Left renal cortex interstitium (tissue), 4 donors: ENCODE measurements at regions not wholly inside any gene's neighbourhood (a gene's known extent, or its start where the extent isn't known, plus 50 kb on each side); places are given as distances from the start of the nearest gene placed in this dataset.

ENCODE experiments used
- DNase-seq, 4 donors: peaks; one replicate each; pipeline ENCODE4 v3.0.0-alpha.2; 2013; ENCODE audit warnings: low read depth in 4 of 4, low spot score in 2 of 4, missing footprints in 1 of 4

- DNase-seq = no peak
Observed at GRCh38 chr5:74250304-74251102, 390.0 kb downstream of the ENC1 start.

- no peak for DNase-seq
Observed at GRCh38 chr5:74248576-74248975, 392.0 kb downstream of the ENC1 start.

DNA sequence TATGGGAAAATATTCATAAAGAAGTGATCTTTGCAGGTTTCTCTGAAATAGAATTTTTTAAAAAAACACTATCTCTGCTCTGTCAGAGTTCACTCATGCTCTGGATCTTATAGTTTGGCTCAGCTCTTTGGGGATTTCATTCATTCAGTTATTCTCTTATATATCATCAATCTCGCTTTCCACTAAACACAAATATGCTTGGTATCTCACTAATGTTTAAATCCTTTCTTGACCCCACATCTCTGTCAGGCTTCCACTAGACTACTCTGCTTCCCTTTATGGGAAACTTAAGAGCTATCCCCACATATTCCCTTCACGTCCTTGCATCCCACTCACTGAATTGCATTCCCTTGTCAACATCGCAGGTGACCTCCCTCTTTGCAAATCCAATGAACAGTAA, 396.1 kb downstream of the ENC1 start:
- DNase-seq = no peak

DNA sequence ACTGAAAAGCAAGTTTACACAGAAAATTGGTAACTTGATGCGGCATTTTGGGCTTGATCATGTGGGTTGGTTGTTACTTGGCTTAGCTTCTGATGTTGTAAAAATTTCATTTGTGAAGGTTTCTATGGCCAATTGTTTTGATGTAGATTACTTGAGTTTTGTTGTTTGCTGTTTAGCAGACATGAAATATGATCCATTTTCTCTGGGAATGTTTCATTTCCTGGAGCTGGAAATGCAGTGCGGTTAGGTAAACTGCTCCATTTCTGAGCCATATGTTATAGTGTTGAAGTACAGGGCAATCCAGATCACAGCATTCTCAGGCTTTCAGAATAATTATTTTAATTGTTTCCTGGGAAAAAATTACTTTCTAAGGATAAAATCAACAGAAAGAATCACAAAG, 396.9 kb downstream of the ENC1 start:
- no peak for DNase-seq

- no peak for DNase-seq
Observed at GRCh38 chr5:74242516-74242915, 398.0 kb downstream of the ENC1 start.

DNA sequence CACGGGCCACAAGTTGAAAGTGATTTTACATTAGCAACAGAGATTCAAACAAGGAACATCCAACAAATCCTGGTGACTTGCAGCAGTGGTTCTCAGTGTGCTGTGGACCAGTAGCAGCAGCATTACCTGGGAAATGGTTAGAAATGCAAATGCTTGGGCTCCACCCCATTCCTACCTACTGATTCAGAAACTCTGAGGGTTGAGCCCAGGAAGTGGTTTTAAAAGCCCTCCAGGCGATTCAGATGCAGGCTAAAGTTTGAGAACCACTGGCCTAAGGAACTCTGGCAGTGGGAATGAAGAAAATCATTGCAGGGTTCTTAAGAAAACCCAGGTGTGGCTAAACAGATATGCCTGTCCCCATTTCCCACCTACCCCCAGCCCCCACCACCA, 398.8 kb downstream of the ENC1 start:
- no peak for DNase-seq

GRCh38 chr5:74240783-74241750, 399.5 kb downstream of the ENC1 start:
- DNase-seq = no peak

GRCh38 chr5:74239261-74239660, 401.3 kb downstream of the ENC1 start:
- no peak for DNase-seq

DNA sequence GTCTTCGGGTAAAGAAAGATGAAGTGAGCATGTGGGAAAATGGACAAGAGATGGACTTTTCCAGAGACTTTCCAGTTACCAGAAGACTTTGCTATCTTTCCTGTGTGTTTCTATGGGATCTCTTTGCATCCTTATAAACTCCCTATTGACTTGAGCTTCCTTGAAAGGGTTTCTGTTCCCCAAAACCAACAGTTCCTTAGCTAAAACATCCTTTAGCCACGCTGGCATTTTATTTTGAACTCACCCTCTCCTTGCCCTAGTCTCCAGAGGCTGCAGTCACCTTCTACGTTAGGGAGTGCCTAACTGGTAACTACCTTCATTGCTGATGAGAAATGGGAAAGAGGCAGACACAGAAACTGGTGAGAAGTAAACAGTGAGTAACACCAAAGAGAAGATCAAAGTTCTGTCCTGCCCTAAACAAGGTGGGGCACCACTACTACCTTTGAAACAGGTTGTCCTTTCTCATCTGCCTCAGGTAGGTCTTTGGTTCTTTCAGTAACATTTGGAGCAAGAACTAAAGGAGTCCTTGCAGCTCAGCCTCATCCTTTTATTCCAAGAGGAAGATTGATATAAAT, 402.9 kb downstream of the ENC1 start:
- no peak for DNase-seq

DNA sequence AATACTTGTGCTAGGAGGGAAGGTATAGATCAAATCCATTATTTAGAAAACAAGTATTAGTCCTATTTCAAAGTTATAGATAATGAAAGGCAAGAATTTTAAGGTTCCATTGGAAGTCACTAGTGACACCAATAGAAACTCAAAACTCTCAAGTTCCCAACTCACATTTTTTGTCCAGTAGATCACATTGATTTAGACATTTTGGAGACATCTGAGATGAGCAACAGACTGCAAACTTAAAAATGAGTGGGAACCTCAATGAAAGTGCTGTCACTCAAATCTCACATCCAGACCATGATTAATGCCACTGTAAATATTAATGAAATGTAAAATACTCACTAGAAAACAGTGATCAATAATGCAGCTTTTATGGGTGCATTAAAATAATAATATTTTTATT, 405.0 kb downstream of the ENC1 start:
- DNase-seq = no peak

DNA sequence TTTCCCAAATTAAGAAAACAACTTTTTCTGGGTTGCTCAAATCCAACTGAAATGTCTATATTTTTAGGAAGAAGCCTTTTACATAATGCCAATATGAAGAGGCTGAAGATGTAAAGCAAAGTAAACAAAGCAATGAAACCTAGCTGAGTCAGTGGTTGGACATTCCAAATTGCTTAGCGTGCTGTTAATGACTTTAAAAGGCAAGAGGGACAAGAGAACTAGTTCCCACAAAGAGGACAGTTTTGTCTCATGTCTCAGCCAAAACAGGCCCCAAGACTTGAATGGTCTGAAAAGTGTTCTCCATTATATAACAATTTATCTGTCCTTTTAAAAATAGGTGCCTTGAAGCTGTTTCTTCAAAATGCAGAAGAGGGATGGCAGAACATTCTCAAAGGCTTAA, 407.0 kb downstream of the ENC1 start:
- DNase-seq = no peak

- no peak for DNase-seq
Observed at GRCh38 chr5:74233091-74233490, 407.4 kb downstream of the ENC1 start.

DNA sequence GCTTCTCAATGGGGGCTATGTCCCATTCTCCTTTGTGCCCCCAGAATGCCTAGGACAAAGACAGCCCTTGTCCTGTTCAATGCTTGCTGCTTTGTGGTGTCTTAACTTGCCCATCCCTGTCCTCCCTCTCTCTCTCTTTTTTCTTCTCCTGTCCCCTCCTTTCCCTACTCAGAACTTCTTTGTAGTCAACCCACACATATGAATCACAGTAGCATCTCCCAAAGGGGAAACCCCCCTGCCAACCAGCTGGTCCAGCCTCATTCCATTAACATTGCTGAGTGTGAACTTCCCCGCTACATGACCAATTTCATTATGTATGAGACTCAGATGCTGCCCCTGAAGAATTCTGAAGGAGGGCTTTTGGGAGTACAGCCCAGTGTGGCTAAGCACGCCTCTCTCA, 408.3 kb downstream of the ENC1 start:
- no peak for DNase-seq

- DNase-seq = no peak
Observed at GRCh38 chr5:74231697-74232096, 408.8 kb downstream of the ENC1 start.

- DNase-seq = no peak
Observed at GRCh38 chr5:74226716-74227485, 413.6 kb downstream of the ENC1 start.

- no peak for DNase-seq
Observed at GRCh38 chr5:74225587-74225986, 414.9 kb downstream of the ENC1 start.

GRCh38 chr5:74224331-74224730, 416.2 kb downstream of the ENC1 start:
- no peak for DNase-seq

- DNase-seq = no peak
Observed at GRCh38 chr5:74222806-74223205, 417.7 kb downstream of the ENC1 start.

GRCh38 chr5:74221413-74221812, 419.1 kb downstream of the ENC1 start:
- DNase-seq = no peak

GRCh38 chr5:74216012-74216411, 424.5 kb downstream of the ENC1 start:
- no peak for DNase-seq

DNA sequence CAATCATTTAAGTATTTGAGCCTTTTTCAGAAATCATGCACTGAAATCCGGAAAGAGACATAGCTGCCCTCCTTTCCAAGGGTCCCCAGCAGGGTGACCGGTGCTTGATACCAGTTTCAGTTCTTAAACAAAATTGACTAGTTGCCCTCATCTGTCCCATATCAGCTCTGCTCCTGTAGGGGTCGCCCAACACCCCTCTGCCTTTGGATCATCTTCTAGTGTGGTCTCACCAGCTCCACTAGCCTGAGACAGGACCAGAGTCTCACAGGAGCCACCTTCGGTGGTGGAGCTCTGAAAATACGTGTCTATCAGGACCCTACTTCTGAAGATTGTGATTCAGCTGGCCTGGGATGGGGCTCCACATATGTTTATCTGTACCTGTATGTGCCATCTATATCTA, 428.2 kb downstream of the ENC1 start:
- no peak for DNase-seq
